Thyroid gland (tissue), 4 donors: ENCODE measurements at regions not wholly inside any gene's neighbourhood (a gene's known extent, or its start where the extent isn't known, plus 50 kb on each side); places are given as distances from the start of the nearest gene placed in this dataset.

ENCODE experiments used
- DNase-seq, 2 donors: peaks; one replicate each; pipeline ENCODE4 v3.0.0-alpha.2; 2019
- H3K27ac ChIP-seq, 3 donors: fragments of 200-600 bp; sonication (generic); 1 replicate in 2 of 3; 2 replicates in 1 of 3; pipeline ENCODE4 v1.5.1; 2016 to 2019; ENCODE audit warnings: mild to moderate bottlenecking in 1 of 3, moderate library complexity in 1 of 3
- H3K27me3 ChIP-seq: fragments of 200-600 bp; sonication (generic); one replicate; pipeline ENCODE4 v1.5.1; 2019
- H3K36me3 ChIP-seq, 2 donors: fragments of 200-600 bp; sonication (generic); one replicate each; pipeline ENCODE4 v1.5.1; 2016 to 2019
- H3K4me1 ChIP-seq, 2 donors: fragments of 200-600 bp; sonication (generic); one replicate each; pipeline ENCODE4 v1.5.1; 2017 to 2019
- H3K4me3 ChIP-seq, 3 donors: fragments of 200-600 bp; sonication (generic); replicated peaks in 1 of 3; 1 replicate in 2 of 3; 2 replicates in 1 of 3; pipeline ENCODE4 v1.5.1; 2016; ENCODE audit warnings: mild to moderate bottlenecking in 1 of 3
- H3K9me3 ChIP-seq: fragments of 200-600 bp; sonication (generic); one replicate; pipeline ENCODE4 v1.5.1; 2017
- CTCF ChIP-seq, 6 experiments: fragments of 200-600 bp in 3 of 6; fragments of 450-650 bp in 3 of 6; sonication (generic) in 3 of 6; IDR thresholded peaks; one replicate each; pipeline ENCODE4 v1.5.1; 2016 to 2019; ENCODE audit warnings: antibody characterized with exemption in 6 of 6, mild to moderate bottlenecking in 2 of 6, inconsistent platforms in 1 of 6, moderate library complexity in 1 of 6
- POLR2A ChIP-seq, 2 donors: fragments of 450-650 bp; IDR thresholded peaks; one replicate each; pipeline ENCODE4 v1.6.1; 2017; ENCODE audit warnings: antibody characterized with exemption in 2 of 2, mild to moderate bottlenecking in 2 of 2, moderate library complexity in 1 of 2
- WGBS, 2 donors: methylation state at CpG; one replicate each; pipeline ENCODE4 v1.1.5; 2017; 5-methylcytosine and 5-hydroxymethylcytosine counted together
- intact Hi-C: fragments of 100-400 bp; cut with DNase I; formaldehyde crosslinking; loops from one replicate; pipeline ENCODE4 v1.15.1; 2023

- Histone ChIP-seq H3K9me3 (no peaks in the 10 kb centered on the region), H3K4me1 (no peaks in the 10 kb centered on the region), H3K27me3 (no peaks in the 10 kb centered on the region), H3K27ac (no peak overlapping the region), H3K4me3 (no peak overlapping the region), H3K36me3 (no peaks in the 10 kb centered on the region)
- TF ChIP-seq CTCF (IDR thresholded peaks at IDR 0.05) (no peak), POLR2A (IDR thresholded peaks at IDR 0.05) (no peak)
- intact Hi-C loops = no loop called here
- no peak for DNase-seq
- 68 to 83% methylated on average over 4 of the region's 4 CpGs for WGBS, 2 donors
These were observed 921.1 kb downstream of the UQCRFS1 start for GRCh38 chr19:28291874-28292273.

DNA sequence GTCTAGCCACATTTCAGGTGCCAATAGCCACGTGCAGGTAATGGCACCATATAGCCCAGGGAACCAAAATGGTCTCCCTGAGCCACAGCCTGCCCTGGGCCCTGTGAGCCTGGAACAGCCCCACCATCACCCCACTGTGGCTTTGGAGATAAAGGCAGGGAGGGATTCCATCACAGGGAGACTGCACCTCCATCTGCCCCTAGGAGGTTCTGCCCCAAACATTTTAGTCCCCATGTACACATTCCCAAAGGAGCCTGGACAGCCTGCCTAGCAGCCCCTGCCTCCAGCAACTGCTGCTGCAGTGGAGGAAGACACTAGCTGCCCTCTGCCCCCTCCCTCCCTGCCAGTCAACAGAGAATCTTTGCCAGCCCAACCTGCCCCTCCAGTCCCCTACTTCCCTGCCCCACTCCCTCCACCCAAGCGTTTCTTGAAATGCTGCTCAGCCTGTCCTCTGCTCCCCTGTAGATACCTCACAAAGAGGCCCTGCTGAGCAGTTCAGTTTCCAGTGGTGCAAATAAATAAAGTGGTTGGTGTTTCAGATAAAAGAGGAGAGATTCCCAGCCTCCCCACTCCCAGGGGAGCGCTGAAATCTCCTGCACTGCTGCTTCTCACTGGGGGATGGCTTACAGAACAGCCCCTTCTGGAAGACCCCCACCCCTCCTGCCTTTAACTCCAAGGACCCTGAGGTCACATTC, 921.8 kb downstream of the UQCRFS1 start:
- H3K9me3 ChIP-seq = no peaks in the 10 kb centered on the region
- WGBS, 2 donors = 35 to 51% methylated on average over 3 of the region's 3 CpGs
- no peaks in the 10 kb centered on the region for H3K4me1 ChIP-seq
- TF ChIP-seq POLR2A (IDR thresholded peaks at IDR 0.05) = no peak
- TF ChIP-seq CTCF (IDR thresholded peaks at IDR 0.05) = no peak
- H3K36me3 ChIP-seq = no peaks in the 10 kb centered on the region
- no peak for DNase-seq
- no peak overlapping the region for H3K4me3 ChIP-seq
- H3K27me3 ChIP-seq = no peaks in the 10 kb centered on the region
- H3K27ac ChIP-seq = no peak overlapping the region
- intact Hi-C loops = no loop called here

- no peaks in the 10 kb centered on the region for H3K36me3 ChIP-seq
- DNase-seq = no peak
- no peak overlapping the region for H3K4me3 ChIP-seq
- no peak for TF ChIP-seq POLR2A (IDR thresholded peaks at IDR 0.05)
- no peak for TF ChIP-seq CTCF (IDR thresholded peaks at IDR 0.05)
- intact Hi-C loops = no loop called here
- no peaks in the 10 kb centered on the region for H3K27me3 ChIP-seq
- no peaks in the 10 kb centered on the region for H3K9me3 ChIP-seq
- WGBS, 2 donors = 42 to 46% methylated on average over 9 of the region's 9 CpGs
- H3K4me1 ChIP-seq = no peaks in the 10 kb centered on the region
- H3K27ac ChIP-seq = no peak overlapping the region
These were observed 923.5 kb downstream of the UQCRFS1 start for GRCh38 chr19:28289295-28290063.

GRCh38 chr19:28288572-28289264, 924.2 kb downstream of the UQCRFS1 start:
- Histone ChIP-seq H3K27ac (no peak overlapping the region), H3K36me3 (no peaks in the 10 kb centered on the region), H3K9me3 (no peaks in the 10 kb centered on the region), H3K27me3 (no peaks in the 10 kb centered on the region), H3K4me3 (no peak overlapping the region), H3K4me1 (no peaks in the 10 kb centered on the region)
- TF ChIP-seq CTCF (IDR thresholded peaks at IDR 0.05) = no peak
- no peak for TF ChIP-seq POLR2A (IDR thresholded peaks at IDR 0.05)
- DNase-seq = no peak
- WGBS, 2 donors = 66 to 70% methylated on average over 5 of the region's 5 CpGs
- intact Hi-C loops = no loop called here

DNA sequence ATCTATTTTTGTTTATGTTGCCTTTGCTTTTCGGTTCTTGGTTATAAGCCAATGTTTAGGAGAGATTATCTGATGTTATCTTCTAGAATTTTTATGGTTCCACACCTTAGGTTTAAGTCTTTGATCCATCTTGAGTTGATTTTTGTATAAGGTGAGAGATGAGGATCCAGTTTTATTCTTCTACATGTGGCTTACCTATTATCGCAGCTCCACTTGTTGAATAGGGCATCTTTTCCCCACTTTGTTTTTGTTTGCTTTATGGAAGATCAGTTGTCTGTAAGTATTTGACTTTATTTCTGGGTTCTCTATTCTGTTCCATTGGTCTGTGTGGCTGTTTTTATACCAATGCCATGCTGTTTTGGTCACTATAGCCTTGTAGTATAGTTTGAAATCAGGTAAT, 927.0 kb downstream of the UQCRFS1 start:
- DNase-seq = no peak
- Histone ChIP-seq H3K4me1 (no peaks in the 10 kb centered on the region), H3K27ac (no peak overlapping the region), H3K36me3 (no peaks in the 10 kb centered on the region), H3K9me3 (no peaks in the 10 kb centered on the region), H3K4me3 (no peak overlapping the region), H3K27me3 (no peaks in the 10 kb centered on the region)
- intact Hi-C loops = no loop called here
- WGBS, 2 donors = 85 to 95% methylated on average over 2 of the region's 2 CpGs
- no peak for TF ChIP-seq CTCF (IDR thresholded peaks at IDR 0.05)
- no peak for TF ChIP-seq POLR2A (IDR thresholded peaks at IDR 0.05)
